ENCODE measurements at regions not wholly inside any gene's neighbourhood (a gene's known extent, or its start where the extent isn't known, plus 50 kb on each side); places are given as distances from the start of the nearest gene placed in this dataset.
"Not testable (repeated sequence)": the region's sequence is repeated elsewhere in the genome, so short reads cannot be mapped to it uniquely, and the experiment has no call there.

DNA sequence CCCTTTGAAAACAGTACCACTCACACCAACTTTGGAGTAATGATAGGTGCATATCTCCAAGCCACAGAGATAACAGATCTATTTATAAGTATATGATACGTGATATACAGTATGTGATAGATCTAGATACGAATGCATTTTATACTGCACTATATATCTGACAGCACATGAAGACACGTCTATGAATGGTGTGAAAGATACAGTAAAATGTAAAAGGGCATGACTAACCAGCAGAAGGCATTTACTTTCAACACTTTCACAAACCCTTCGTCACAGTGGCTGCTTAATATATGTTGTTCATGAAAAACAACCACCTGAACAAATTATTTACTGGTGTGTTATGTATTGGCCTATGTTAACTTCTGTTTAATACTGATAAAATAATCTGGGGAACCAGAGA is 71.1 kb upstream of the POTEC start:
- H3K4ac ChIP-seq (ENCODE audit: low read depth, low read length); H3K56ac ChIP-seq (ENCODE audit: insufficient read length, low read depth, low read length); H3K79me1 ChIP-seq (ENCODE audit: insufficient read depth, low read depth, low read length, poor library complexity, severe bottlenecking); H3K18ac ChIP-seq (ENCODE audit: insufficient read length, low read depth, low read length); H3K27me3 ChIP-seq (ENCODE audit: insufficient read depth, low read length); H3K27ac ChIP-seq (ENCODE audit: insufficient read length, low read depth, low read length); H3K4me3 Mint-ChIP-seq; H3K4me1 Mint-ChIP-seq; H2BK120ac ChIP-seq (ENCODE audit: low read depth, low read length, poor library complexity, severe bottlenecking); H2BK15ac ChIP-seq (ENCODE audit: low read depth, low read length); H3K36me3 Mint-ChIP-seq (ENCODE audit: insufficient read depth in 1 of 3, low read depth in 3 of 3); H4K8ac ChIP-seq (replicated peaks; ENCODE audit: insufficient read length, low read depth, low read length); H3K79me2 ChIP-seq (ENCODE audit: insufficient read depth, low read length); H3K27ac Mint-ChIP-seq; H4K5ac ChIP-seq (ENCODE audit: insufficient read length, low read depth, low read length); H3K23me2 ChIP-seq (ENCODE audit: insufficient read length, low read depth, low read length, poor library complexity, severe bottlenecking); H2BK20ac ChIP-seq (ENCODE audit: low read depth, low read length, poor library complexity, severe bottlenecking); H3K9ac ChIP-seq (ENCODE audit: extremely low read depth, insufficient read length, low read length); H3K4me2 ChIP-seq (ENCODE audit: insufficient read depth, insufficient read length, low read length); H3K9me3 ChIP-seq (ENCODE audit: control insufficient read depth, low read depth, low read length); DNase-seq; H2AK5ac ChIP-seq (ENCODE audit: insufficient read length, low read length); H2AFZ ChIP-seq (ENCODE audit: low read length); H3K27me3 Mint-ChIP-seq (ENCODE audit: low read depth); H2BK12ac ChIP-seq (ENCODE audit: insufficient read length, low read depth, low read length); H4K20me1 ChIP-seq (ENCODE audit: control insufficient read depth, insufficient read depth, insufficient read length); H4K91ac ChIP-seq (ENCODE audit: insufficient read length, low read depth, low read length); H3K14ac ChIP-seq (ENCODE audit: insufficient read depth, low read length); H3K23ac ChIP-seq (ENCODE audit: insufficient read length, low read depth, low read length); H3K4me1 ChIP-seq (ENCODE audit: insufficient read depth, low read length); H3T11ph ChIP-seq (ENCODE audit: low read length); H2BK5ac ChIP-seq (ENCODE audit: insufficient read length, low read length): not testable (repeated sequence)
- no CpG with 5 or more reads among the region's 4 CpGs for WGBS (ENCODE audit: extremely low coverage, insufficient read length, low lambda C conversion rate)
- H3K9me3 Mint-ChIP-seq: peaks cover 40 to 41% of the 10 kb centered on the region in 2 experiments

DNA sequence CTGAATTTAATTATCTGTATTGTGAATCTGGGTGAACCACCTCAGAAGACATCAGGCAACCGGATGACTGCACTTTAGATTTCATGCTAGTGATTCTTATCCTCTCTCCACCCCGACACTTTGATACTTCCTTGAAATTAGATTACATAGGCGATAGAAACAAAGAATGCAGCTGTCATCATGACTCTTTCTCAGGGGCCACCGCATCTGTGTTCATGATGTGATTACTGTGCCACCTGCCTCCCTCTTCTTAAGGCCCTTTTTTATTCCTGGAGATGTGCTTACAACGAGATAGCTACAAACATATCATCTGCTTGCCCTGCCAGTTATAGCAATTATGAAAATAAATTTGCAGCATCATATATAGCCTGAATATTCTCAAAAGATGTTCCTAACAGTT is 83.9 kb upstream of the POTEC start:
- H3K27me3 Mint-ChIP-seq (ENCODE audit: low read depth); H3K4me1 Mint-ChIP-seq; H3K9me3 ChIP-seq (ENCODE audit: control insufficient read depth, low read depth, low read length); H4K91ac ChIP-seq (ENCODE audit: insufficient read length, low read depth, low read length); H3K9ac ChIP-seq (ENCODE audit: extremely low read depth, insufficient read length, low read length); H3K79me2 ChIP-seq (ENCODE audit: insufficient read depth, low read length); H3K79me1 ChIP-seq (ENCODE audit: insufficient read depth, low read depth, low read length, poor library complexity, severe bottlenecking); H3K4ac ChIP-seq (ENCODE audit: low read depth, low read length); H4K20me1 ChIP-seq (ENCODE audit: control insufficient read depth, insufficient read depth, insufficient read length); H3K18ac ChIP-seq (ENCODE audit: insufficient read length, low read depth, low read length); H3K23me2 ChIP-seq (ENCODE audit: insufficient read length, low read depth, low read length, poor library complexity, severe bottlenecking); H4K5ac ChIP-seq (ENCODE audit: insufficient read length, low read depth, low read length); H3K56ac ChIP-seq (ENCODE audit: insufficient read length, low read depth, low read length); H2BK15ac ChIP-seq (ENCODE audit: low read depth, low read length); H3K27ac ChIP-seq (ENCODE audit: insufficient read length, low read depth, low read length); H2AK5ac ChIP-seq (ENCODE audit: insufficient read length, low read length); H3K14ac ChIP-seq (ENCODE audit: insufficient read depth, low read length); H2BK20ac ChIP-seq (ENCODE audit: low read depth, low read length, poor library complexity, severe bottlenecking); H2BK5ac ChIP-seq (ENCODE audit: insufficient read length, low read length); H2BK120ac ChIP-seq (ENCODE audit: low read depth, low read length, poor library complexity, severe bottlenecking); H2BK12ac ChIP-seq (ENCODE audit: insufficient read length, low read depth, low read length); DNase-seq; H3T11ph ChIP-seq (ENCODE audit: low read length); H2AFZ ChIP-seq (ENCODE audit: low read length); H3K27ac Mint-ChIP-seq; H3K23ac ChIP-seq (ENCODE audit: insufficient read length, low read depth, low read length); H3K4me2 ChIP-seq (ENCODE audit: insufficient read depth, insufficient read length, low read length); H3K4me1 ChIP-seq (ENCODE audit: insufficient read depth, low read length); H3K4me3 Mint-ChIP-seq; H3K36me3 Mint-ChIP-seq (ENCODE audit: insufficient read depth in 1 of 3, low read depth in 3 of 3); H3K27me3 ChIP-seq (ENCODE audit: insufficient read depth, low read length); H4K8ac ChIP-seq (replicated peaks; ENCODE audit: insufficient read length, low read depth, low read length): not testable (repeated sequence)
- H3K9me3 Mint-ChIP-seq: peaks cover 31 to 39% of the 10 kb centered on the region in 2 experiments
- no CpG with 5 or more reads among the region's 5 CpGs for WGBS (ENCODE audit: extremely low coverage, insufficient read length, low lambda C conversion rate)

Data from H9 (cell line).